IMR-90 (cell line): ENCODE measurements at regions not wholly inside any gene's neighbourhood (a gene's known extent, or its start where the extent isn't known, plus 50 kb on each side); places are given as distances from the start of the nearest gene placed in this dataset.

ENCODE experiments used
- ATAC-seq: fragments of 200-7000 bp; cut with Tn5 transposase; 2 replicates; pipeline ENCODE4 v1.9.1; 2020; ENCODE audit warnings: low read depth, mild to moderate bottlenecking, moderate library complexity
- BruUV-seq: library from RNA; stranded (reverse); fragments of 400-500 nt; replicated peaks from 2 replicates; lab custom pipeline; 2021; lab: Mats Ljungman, UMichigan
- CTCF ChIA-PET: fragments of 300-600 bp; formaldehyde crosslinking; extraction: SDS; loops from one replicate; lab custom pipeline; 2021; ENCODE audit warnings: antibody characterized with exemption; lab: Yijun Ruan, JAX
- POLR2A ChIA-PET: fragments of 300-600 bp; sonication (Branson Sonifier 250); formaldehyde crosslinking; loops from one replicate; lab custom pipeline; 2022; ENCODE audit warnings: antibody characterized with exemption; ENCODE audit not compliant: unreplicated experiment; lab: Charles Lee
- DNase-seq: peaks from one replicate; pipeline ENCODE4 v3.0.0; 2013
- H2AFZ ChIP-seq: replicated peaks from 2 replicates; pipeline ENCODE3; 2013; ENCODE audit warnings: low read length, mild to moderate bottlenecking; ENCODE audit not compliant: poor library complexity
- H2AK5ac ChIP-seq: 2 replicates; pipeline ENCODE4 v1.6.1; 2013; ENCODE audit warnings: low read depth, low read length, inconsistent platforms
- H2AK9ac ChIP-seq: replicated peaks from 2 replicates; pipeline ENCODE3; 2013; ENCODE audit warnings: mild to moderate bottlenecking, low read depth, low read length, moderate library complexity; ENCODE audit not compliant: poor library complexity
- H2BK120ac ChIP-seq: 2 replicates; pipeline ENCODE4 v1.6.1; 2013; ENCODE audit warnings: low read depth, low read length, inconsistent platforms
- H2BK15ac ChIP-seq: 3 replicates; pipeline ENCODE4 v1.6.1; 2013; ENCODE audit warnings: low read depth, low read length, inconsistent platforms
- H2BK20ac ChIP-seq: 2 replicates; pipeline ENCODE4 v1.6.1; 2013; ENCODE audit warnings: low read depth, mild to moderate bottlenecking, inconsistent platforms, low read length, moderate library complexity
- H2BK5ac ChIP-seq: 2 replicates; pipeline ENCODE4 v1.6.1; 2013; ENCODE audit warnings: mild to moderate bottlenecking, low read depth, low read length, inconsistent platforms; ENCODE audit not compliant: poor library complexity, severe bottlenecking
- H3K14ac ChIP-seq: replicated peaks from 2 replicates; pipeline ENCODE4 v1.6.1; 2013; ENCODE audit warnings: low read depth, low read length, inconsistent platforms
- H3K18ac ChIP-seq: 2 replicates; pipeline ENCODE4 v1.6.1; 2013; ENCODE audit warnings: low read depth, low read length, control low read depth
- H3K23ac ChIP-seq: 2 replicates; pipeline ENCODE4 v1.6.1; 2013; ENCODE audit warnings: low read depth, low read length, inconsistent platforms
- H3K27ac ChIP-seq: 2 replicates; pipeline ENCODE4 v1.5.1; 2013; ENCODE audit warnings: mild to moderate bottlenecking, control low read depth, low read length; ENCODE audit not compliant: insufficient read depth
- H3K27me3 ChIP-seq: 2 replicates; pipeline ENCODE4 v1.6.1; 2013; ENCODE audit warnings: low read length; ENCODE audit not compliant: control insufficient read depth, insufficient read depth
- H3K36me3 ChIP-seq: 2 replicates; pipeline ENCODE4 v1.6.1; 2013; ENCODE audit warnings: low read length, mixed read lengths; ENCODE audit not compliant: control insufficient read depth, insufficient read depth
- H3K4ac ChIP-seq: 2 replicates; pipeline ENCODE4 v1.6.1; 2013; ENCODE audit warnings: low read depth, low read length, inconsistent platforms
- H3K4me1 ChIP-seq: 2 replicates; pipeline ENCODE4 v1.6.1; 2013; ENCODE audit warnings: low read length, mixed read lengths; ENCODE audit not compliant: control insufficient read depth, insufficient read depth
- H3K4me2 ChIP-seq: 2 replicates; pipeline ENCODE4 v1.6.1; 2013; ENCODE audit warnings: low read depth, mild to moderate bottlenecking, control low read depth, low read length, moderate library complexity
- H3K4me3 ChIP-seq: 2 replicates; pipeline ENCODE4 v1.5.1; 2013; ENCODE audit warnings: low read depth, mild to moderate bottlenecking, control low read depth, low read length, moderate library complexity; ENCODE audit not compliant: insufficient read depth
- H3K56ac ChIP-seq: 2 replicates; pipeline ENCODE4 v1.6.1; 2013; ENCODE audit warnings: low read length, inconsistent platforms; ENCODE audit not compliant: insufficient read depth; ENCODE audit errors: extremely low read depth
- H3K79me1 ChIP-seq, 2 experiments: 2 replicates each; pipeline ENCODE4 v1.6.1; 2013; ENCODE audit warnings: low read length in 2 of 2, inconsistent platforms in 1 of 2, low read depth in 1 of 2
- H3K9ac ChIP-seq: 2 replicates; pipeline ENCODE4 v1.6.1; 2013; ENCODE audit warnings: low read depth, low read length, control low read depth
- H3K9me1 ChIP-seq: 2 replicates; pipeline ENCODE4 v1.6.1; 2013; ENCODE audit warnings: low read length, inconsistent platforms; ENCODE audit not compliant: insufficient read depth
- H3K9me3 ChIP-seq: 2 replicates; pipeline ENCODE4 v1.6.1; 2013; ENCODE audit warnings: low read length; ENCODE audit not compliant: control insufficient read depth, insufficient read depth
- H4K20me1 ChIP-seq: 2 replicates; pipeline ENCODE4 v1.6.1; 2013; ENCODE audit warnings: low read length, inconsistent platforms; ENCODE audit not compliant: insufficient read depth
- H4K5ac ChIP-seq: 2 replicates; pipeline ENCODE4 v1.6.1; 2013; ENCODE audit warnings: mild to moderate bottlenecking, low read depth, low read length, control low read depth
- H4K8ac ChIP-seq, 2 experiments: 2 replicates each; pipeline ENCODE4 v1.6.1; 2013; ENCODE audit warnings: low read depth in 2 of 2, low read length in 2 of 2, control low read depth in 1 of 2, inconsistent platforms in 1 of 2
- H4K91ac ChIP-seq: 2 replicates; pipeline ENCODE4 v1.6.1; 2013; ENCODE audit warnings: low read depth, low read length, inconsistent platforms; ENCODE audit not compliant: insufficient read depth
- MAFK ChIP-seq: IDR thresholded peaks from 2 replicates; pipeline ENCODE4 v1.6.1; 2012; ENCODE audit warnings: low read depth, low read length, improper control_type of control experiment
- MXI1 ChIP-seq: IDR thresholded peaks from 2 replicates; pipeline ENCODE4 v1.6.1; 2012; ENCODE audit warnings: low read depth, mild to moderate bottlenecking, low read length, moderate library complexity, borderline replicate concordance
- RFX5 ChIP-seq: IDR thresholded peaks from 2 replicates; pipeline ENCODE4 v1.8.0; 2012; ENCODE audit warnings: low read depth, mild to moderate bottlenecking, low read length, moderate library complexity
- USF2 ChIP-seq: fragments of 150-350 bp; IDR thresholded peaks from 2 replicates; pipeline ENCODE4 v1.6.1; 2017; ENCODE audit warnings: mild to moderate bottlenecking, antibody characterized with exemption, low read length, low read depth
- dilution Hi-C: fragments of 300-500 bp; cut with HindIII; formaldehyde crosslinking; loops from one replicate; pipeline ENCODE4 v1.14.3; 2018; ENCODE audit warnings: low sequenced_read_pairs; ENCODE audit not compliant: unreplicated experiment
- in situ Hi-C: fragments of 300-500 bp; cut with MboI; formaldehyde crosslinking; loops from 3 replicates; pipeline ENCODE4 v1.14.3; 2019; ENCODE audit warnings: low sequenced_read_pairs, inconsistent platforms, mixed read lengths
- intact Hi-C: fragments of 100-400 bp; cut with micrococcal nuclease; formaldehyde crosslinking; loops from 2 replicates; pipeline ENCODE4 v1.10.0; 2022

- Histone ChIP-seq H2BK120ac (no peak overlapping the region), H2BK20ac (no peak overlapping the region), H3K9ac (no peak overlapping the region), H4K91ac (no peak overlapping the region), H3K36me3 (no peaks in the 10 kb centered on the region), H2AK9ac (no peak overlapping the region), H4K20me1 (no peaks in the 10 kb centered on the region), H3K18ac (no peak overlapping the region), H2AK5ac (no peak overlapping the region), H3K79me1 (no peaks in the 10 kb centered on the region), H3K4me1 (no peaks in the 10 kb centered on the region), H4K8ac (no peak overlapping the region), H3K56ac (no peak overlapping the region), H2BK15ac (no peak overlapping the region), H4K5ac (no peak overlapping the region), H3K9me3 (peaks cover 2% of the 10 kb centered on the region; the same call in 1 of the 2 replicates), H3K4ac (no peak overlapping the region), H3K4me3 (no peak overlapping the region), H2BK5ac (no peak overlapping the region), H3K14ac (no peak overlapping the region), H3K27me3 (peaks cover 9% of the 10 kb centered on the region), H3K27ac (no peak overlapping the region), H3K23ac (no peak overlapping the region), H3K4me2 (no peak overlapping the region), H2AFZ (no peak overlapping the region), H3K9me1 (no peaks in the 10 kb centered on the region)
- CTCF ChIA-PET, result no interaction called here
- no TSS peak for BruUV-seq
- dilution Hi-C loops (no loop called here), in situ Hi-C loops (no loop called here), intact Hi-C loops (no loop called here)
- DNase-seq (no peak), ATAC-seq (no peak)
- POLR2A ChIA-PET, result no interaction called here
- TF ChIP-seq MXI1 (no peak), RFX5 (no peak), USF2 (no peak), MAFK (peak; percentile 63)
Measured at GRCh38 chr12:113633678-113634332, 162.1 kb upstream of the LHX5 start.
